ENCODE measurements at regions not wholly inside any gene's neighbourhood (a gene's known extent, or its start where the extent isn't known, plus 50 kb on each side); places are given as distances from the start of the nearest gene placed in this dataset.

- POLR2A ChIA-PET: no interaction called here
- no peak for DNase-seq (ENCODE audit: low read depth, low spot score)
- in situ Hi-C loops (cut with HindIII; ENCODE audit: low pct_unique_long_range_greater_than_20kb, low sequenced_read_pairs): no loop called here
- CTCF ChIA-PET: no interaction called here
- TF ChIP-seq SIN3A (IDR thresholded peaks at IDR 0.05; ENCODE audit: borderline replicate concordance, insufficient read depth, low read depth, low read length): no peak
- no peak for TF ChIP-seq POLR2AphosphoS5 (IDR thresholded peaks at IDR 0.05; ENCODE audit: low read depth, low read length)
- TF ChIP-seq CTCF (IDR thresholded peaks at IDR 0.05): no peak
- TF ChIP-seq REST (IDR thresholded peaks at IDR 0.05; ENCODE audit: insufficient read depth in 1 of 2, low read depth in 2 of 2, low read length in 1 of 2): no peak
- no peak for TF ChIP-seq TCF7L2 (IDR thresholded peaks at IDR 0.05; ENCODE audit: low read depth, low read length)
- no peak overlapping the region for H3K27ac ChIP-seq (ENCODE audit: low read length)
- H3K36me3 ChIP-seq (ENCODE audit: control insufficient read depth, insufficient read depth, low read length): no peaks in the 10 kb centered on the region
- H3K9me3 ChIP-seq (ENCODE audit: control insufficient read depth, insufficient read depth, low read depth, low read length): no peaks in the 10 kb centered on the region
- ATAC-seq: no peak
- no peaks in the 10 kb centered on the region for H3K27me3 ChIP-seq (ENCODE audit: control insufficient read depth, insufficient read depth, low read length)
- intact Hi-C loops (cut with micrococcal nuclease; ENCODE audit: unreplicated experiment): no loop called here
- H3K4me1 ChIP-seq (ENCODE audit: control insufficient read depth, insufficient read depth, low read length): no peaks in the 10 kb centered on the region
- H3K4me3 ChIP-seq (ENCODE audit: low read depth in 2 of 2, low read length in 2 of 2): no peak overlapping the region
- no TSS peak for BruUV-seq (replicated peaks)
Observed at GRCh38 chr1:242827538-242827937, 303.0 kb upstream of the PLD5 start.

- H3K27ac ChIP-seq (ENCODE audit: low read length): no peak overlapping the region
- ChIA-PET POLR2A (no interaction called here), CTCF (no interaction called here)
- TF ChIP-seq SIN3A (IDR thresholded peaks at IDR 0.05; ENCODE audit: borderline replicate concordance, insufficient read depth, low read depth, low read length) (no peak), POLR2AphosphoS5 (IDR thresholded peaks at IDR 0.05; ENCODE audit: low read depth, low read length) (no peak), REST (IDR thresholded peaks at IDR 0.05; ENCODE audit: insufficient read depth in 1 of 2, low read depth in 2 of 2, low read length in 1 of 2) (no peak), CTCF (IDR thresholded peaks at IDR 0.05) (no peak), TCF7L2 (IDR thresholded peaks at IDR 0.05; ENCODE audit: low read depth, low read length) (no peak)
- no peaks in the 10 kb centered on the region for H3K36me3 ChIP-seq (ENCODE audit: control insufficient read depth, insufficient read depth, low read length)
- no peaks in the 10 kb centered on the region for H3K4me1 ChIP-seq (ENCODE audit: control insufficient read depth, insufficient read depth, low read length)
- H3K27me3 ChIP-seq (ENCODE audit: control insufficient read depth, insufficient read depth, low read length): no peaks in the 10 kb centered on the region
- no peak overlapping the region for H3K4me3 ChIP-seq (ENCODE audit: low read depth in 2 of 2, low read length in 2 of 2)
- no TSS peak for BruUV-seq (replicated peaks)
- DNase-seq (ENCODE audit: low read depth, low spot score) (no peak), ATAC-seq (no peak)
- intact Hi-C loops (cut with micrococcal nuclease; ENCODE audit: unreplicated experiment): no loop called here
- no peaks in the 10 kb centered on the region for H3K9me3 ChIP-seq (ENCODE audit: control insufficient read depth, insufficient read depth, low read depth, low read length)
- in situ Hi-C loops (cut with HindIII; ENCODE audit: low pct_unique_long_range_greater_than_20kb, low sequenced_read_pairs): no loop called here
Observed at GRCh38 chr1:242826701-242827336, 302.3 kb upstream of the PLD5 start.
